ENCODE measurements at regions not wholly inside any gene's neighbourhood (a gene's known extent, or its start where the extent isn't known, plus 50 kb on each side); places are given as distances from the start of the nearest gene placed in this dataset.

- Histone ChIP-seq H3K9me3 (peaks cover 0 to 9% of the 10 kb centered on the region in 2 donors), H3K4me1 (no peaks in the 10 kb centered on the region), H3K36me3 (no peaks in the 10 kb centered on the region), H3K4me3 (no peak overlapping the region), H3K27me3 (no peaks in the 10 kb centered on the region), H3K27ac (no peak overlapping the region)
- TF ChIP-seq CTCF (IDR thresholded peaks at IDR 0.05) = no peak
- DNase-seq (ENCODE audit: low spot score in 2 of 2) = no peak
- intact Hi-C loops (cut with DNase I) = no loop called here
These were observed 69.5 kb upstream of the CDK13 start for GRCh38 chr7:39880556-39880955.

GRCh38 chr7:39882148-39882784 is 67.8 kb upstream of the CDK13 start:
- Histone ChIP-seq H3K27me3 (no peaks in the 10 kb centered on the region), H3K27ac (no peak overlapping the region), H3K36me3 (no peaks in the 10 kb centered on the region), H3K4me3 (no peak overlapping the region), H3K4me1 (no peaks in the 10 kb centered on the region), H3K9me3 (peaks cover 0 to 9% of the 10 kb centered on the region in 2 donors)
- DNase-seq (ENCODE audit: low spot score in 2 of 2) = no peak
- no peak for TF ChIP-seq CTCF (IDR thresholded peaks at IDR 0.05)
- intact Hi-C loops (cut with DNase I) = no loop called here

- DNase-seq (ENCODE audit: low spot score in 2 of 2) = no peak
- TF ChIP-seq CTCF (IDR thresholded peaks at IDR 0.05) = no peak
- Histone ChIP-seq H3K9me3 (peaks cover 0 to 9% of the 10 kb centered on the region in 2 donors), H3K27me3 (no peaks in the 10 kb centered on the region), H3K4me1 (no peaks in the 10 kb centered on the region), H3K36me3 (no peaks in the 10 kb centered on the region), H3K4me3 (no peak overlapping the region), H3K27ac (no peak overlapping the region)
- intact Hi-C loops (cut with DNase I) = no loop called here
These were observed 66.2 kb upstream of the CDK13 start for GRCh38 chr7:39883812-39884390.

- intact Hi-C loops (cut with DNase I) = no loop called here
- H3K4me3 ChIP-seq = no peak overlapping the region
- DNase-seq (ENCODE audit: low spot score in 2 of 2) = no peak
- no peaks in the 10 kb centered on the region for H3K27me3 ChIP-seq
- H3K27ac ChIP-seq = no peak overlapping the region
- H3K9me3 ChIP-seq = no peaks in the 10 kb centered on the region
- H3K4me1 ChIP-seq = no peaks in the 10 kb centered on the region
- H3K36me3 ChIP-seq = no peaks in the 10 kb centered on the region
- TF ChIP-seq CTCF (IDR thresholded peaks at IDR 0.05) = no peak
These were observed 61.7 kb upstream of the CDK13 start for GRCh38 chr7:39888171-39888853.

- H3K27me3 ChIP-seq = no peaks in the 10 kb centered on the region
- intact Hi-C loops (cut with DNase I) = no loop called here
- TF ChIP-seq CTCF (IDR thresholded peaks at IDR 0.05) = no peak
- no peak overlapping the region for H3K27ac ChIP-seq
- H3K9me3 ChIP-seq = no peaks in the 10 kb centered on the region
- DNase-seq (ENCODE audit: low spot score in 2 of 2) = no peak
- no peaks in the 10 kb centered on the region for H3K4me1 ChIP-seq
- H3K36me3 ChIP-seq = no peaks in the 10 kb centered on the region
- no peak overlapping the region for H3K4me3 ChIP-seq
These were observed 59.6 kb upstream of the CDK13 start for GRCh38 chr7:39890411-39890810.
